H1 (cell line): ENCODE measurements at regions not wholly inside any gene's neighbourhood (a gene's known extent, or its start where the extent isn't known, plus 50 kb on each side); places are given as distances from the start of the nearest gene placed in this dataset.

Source experiments
- EGR1 ChIP-seq: IDR thresholded peaks from 2 replicates; pipeline ENCODE4 v1.6.1; 2011; ENCODE audit warnings: low read depth, low read length, borderline replicate concordance
- RXRA ChIP-seq: IDR thresholded peaks from 2 replicates; pipeline ENCODE4 v1.6.1; 2011; ENCODE audit warnings: low read depth, mild to moderate bottlenecking, low read length, moderate library complexity; ENCODE audit not compliant: insufficient read depth
- SIRT6 ChIP-seq: IDR thresholded peaks from one replicate; pipeline ENCODE4 v1.7.1; 2012; ENCODE audit warnings: low read length, inconsistent platforms
- TAF7 ChIP-seq: optimal IDR thresholded peaks from 2 replicates; pipeline ENCODE3; 2011; ENCODE audit warnings: low read depth, mild to moderate bottlenecking, inconsistent platforms, low read length, moderate library complexity, borderline replicate concordance
- TEAD4 ChIP-seq: IDR thresholded peaks from 2 replicates; pipeline ENCODE4 v1.6.1; 2012; ENCODE audit warnings: low read depth, low read length, inconsistent platforms, mixed read lengths

DNA sequence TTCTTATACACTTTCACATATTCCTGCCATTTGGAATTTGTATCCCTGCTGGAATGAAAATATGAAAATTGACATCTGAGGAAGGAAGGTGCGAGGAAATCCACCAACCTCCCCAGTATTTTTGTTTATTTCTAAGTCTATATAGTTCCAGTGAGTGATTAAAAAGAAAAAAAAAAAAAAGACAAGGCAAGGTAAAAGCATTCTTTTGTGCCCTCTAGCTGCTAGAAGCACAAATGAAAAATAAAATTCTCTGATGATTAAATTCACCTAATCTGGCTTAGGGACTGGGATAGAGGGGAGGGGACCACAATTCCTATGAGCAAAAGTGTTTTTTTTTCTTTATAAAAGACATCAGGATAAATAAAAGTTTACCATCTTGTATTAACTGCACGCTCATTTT, 370.9 kb downstream of the NR2F2 start (continued):
- no peak for TF ChIP-seq RXRA
- TF ChIP-seq TEAD4: no peak
- TF ChIP-seq TAF7: no peak
- no peak for TF ChIP-seq EGR1
- no peak for TF ChIP-seq SIRT6
